ENCODE measurements at regions not wholly inside any gene's neighbourhood (a gene's known extent, or its start where the extent isn't known, plus 50 kb on each side); places are given as distances from the start of the nearest gene placed in this dataset.

GRCh38 chr11:70501933-70502540, 103.7 kb downstream of the CTTN start:
- no peak for TF ChIP-seq TAF1 (conservative IDR thresholded peaks at IDR 0.05)
- TF ChIP-seq CTCF (IDR thresholded peaks at IDR 0.05; ENCODE audit: low read depth, low read length, missing input control), result no peak
- no peak for TF ChIP-seq REST (IDR thresholded peaks at IDR 0.05)
- no peak for TF ChIP-seq ZBTB33 (IDR thresholded peaks at IDR 0.05)
- TF ChIP-seq RAD21 (IDR thresholded peaks at IDR 0.05), result no peak
- no peak for TF ChIP-seq MAX (IDR thresholded peaks at IDR 0.05)
- no peak for TF ChIP-seq JUND (IDR thresholded peaks at IDR 0.05)
- no peak for TF ChIP-seq FOXA1 (IDR thresholded peaks at IDR 0.05)
- TF ChIP-seq RXRA (IDR thresholded peaks at IDR 0.05), result no peak
- no peak for TF ChIP-seq SP1 (IDR thresholded peaks at IDR 0.05)
- TF ChIP-seq GABPA (IDR thresholded peaks at IDR 0.05 in 1 of 2, conservative IDR thresholded peaks at IDR 0.05 in 1 of 2), result no peak
- TF ChIP-seq EGR1 (IDR thresholded peaks at IDR 0.05; ENCODE audit: low read depth in 2 of 2), result no peak

Measured in liver (tissue), 3 donors.